RKO (cell line): ENCODE measurements at regions not wholly inside any gene's neighbourhood (a gene's known extent, or its start where the extent isn't known, plus 50 kb on each side); places are given as distances from the start of the nearest gene placed in this dataset.

Experiments
- DNase-seq: peaks from one replicate; pipeline ENCODE4 v3.0.0-alpha.2; 2016; ENCODE audit warnings: low spot score

DNA sequence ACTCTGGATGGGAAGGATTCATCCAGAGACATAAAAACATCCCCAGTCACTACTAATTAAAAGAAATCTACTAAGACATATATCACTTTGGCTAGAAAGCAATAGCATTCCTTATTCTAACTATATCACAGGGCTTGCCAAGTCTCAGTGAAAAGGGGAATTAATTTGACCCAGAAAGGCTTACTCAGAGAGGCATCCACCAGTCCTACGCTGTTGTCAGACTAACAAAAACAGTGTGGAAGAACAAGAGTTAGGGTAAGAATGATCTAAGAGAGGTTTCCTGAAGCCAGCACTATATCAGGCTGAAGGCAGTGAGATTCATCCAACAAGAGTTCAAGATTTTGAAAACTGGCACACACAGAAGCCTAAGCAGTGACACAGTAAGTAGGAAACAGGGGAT is 126.1 kb downstream of the GDAP2 start:
- no peak for DNase-seq

DNA sequence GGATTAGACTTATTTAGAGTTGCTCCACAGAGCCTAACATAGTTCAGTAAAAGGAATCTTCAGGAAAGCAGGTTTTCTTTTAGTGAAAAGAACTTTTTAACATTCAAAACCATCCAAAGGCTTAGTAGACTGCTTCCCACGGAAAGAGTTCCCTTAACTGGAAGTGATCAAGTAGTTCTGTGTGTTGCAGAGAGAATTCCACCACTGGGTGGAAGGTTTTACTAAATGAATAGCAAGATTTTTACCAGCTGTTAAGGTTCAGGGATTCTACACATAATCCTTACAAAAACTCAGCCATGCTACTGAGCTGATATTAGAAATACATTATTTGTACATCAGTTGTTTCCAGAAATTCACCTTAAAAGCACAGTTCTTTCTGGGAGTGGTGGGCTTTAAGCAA is 119.7 kb downstream of the GDAP2 start:
- no peak for DNase-seq

DNA sequence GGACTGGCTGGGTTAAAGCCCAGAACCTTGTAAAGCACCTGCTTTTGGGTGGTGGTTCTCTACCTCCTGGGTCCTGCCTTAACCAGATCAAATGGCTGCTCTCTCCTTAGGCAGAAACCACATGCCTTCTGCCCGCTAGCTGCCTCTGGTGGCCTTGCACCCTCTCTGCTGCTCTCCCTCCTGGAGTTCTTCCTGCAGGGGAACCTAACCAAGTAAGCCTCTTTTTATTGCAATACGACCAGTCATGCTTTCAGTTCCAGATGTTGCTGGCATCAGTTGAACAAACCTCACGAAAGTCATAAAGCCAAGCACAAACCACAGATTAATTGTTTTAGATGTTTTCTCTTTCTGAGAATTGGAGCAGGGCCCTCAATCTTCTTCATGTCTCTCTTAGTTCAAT is 118.9 kb downstream of the GDAP2 start:
- DNase-seq, result no peak

DNA sequence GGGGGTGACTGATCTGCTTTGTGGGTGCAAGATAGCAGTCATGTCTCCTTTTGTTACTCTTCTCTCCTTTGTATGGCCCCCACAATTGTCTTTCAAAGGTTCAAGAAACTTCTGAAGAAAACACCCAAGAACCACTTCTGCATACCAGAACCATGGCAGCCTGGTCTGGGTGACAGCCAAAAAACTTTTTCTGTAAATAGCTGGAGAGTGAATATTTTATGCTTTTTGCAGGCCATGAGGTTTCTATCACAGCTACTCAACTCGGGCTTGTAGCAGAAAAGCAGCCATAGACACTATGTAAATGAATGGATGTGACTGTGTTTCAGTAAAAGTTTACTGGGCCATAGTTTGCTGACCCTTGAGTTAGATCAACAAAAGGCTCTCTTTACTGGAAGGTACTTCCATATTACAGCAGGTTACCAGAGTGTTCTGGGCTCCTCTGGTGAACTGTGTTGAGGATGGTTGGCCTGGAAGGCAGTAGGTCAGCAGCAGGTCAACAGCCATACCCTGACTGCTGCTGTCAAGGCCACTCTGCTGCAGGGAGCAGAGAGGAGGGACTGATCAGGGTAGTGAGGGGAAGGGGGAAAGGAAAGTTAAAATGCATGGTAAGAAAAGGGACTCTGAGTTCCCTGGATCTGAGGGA is 116.4 kb downstream of the GDAP2 start:
- DNase-seq, result no peak
